ENCODE measurements at regions not wholly inside any gene's neighbourhood (a gene's known extent, or its start where the extent isn't known, plus 50 kb on each side); places are given as distances from the start of the nearest gene placed in this dataset.

DNA sequence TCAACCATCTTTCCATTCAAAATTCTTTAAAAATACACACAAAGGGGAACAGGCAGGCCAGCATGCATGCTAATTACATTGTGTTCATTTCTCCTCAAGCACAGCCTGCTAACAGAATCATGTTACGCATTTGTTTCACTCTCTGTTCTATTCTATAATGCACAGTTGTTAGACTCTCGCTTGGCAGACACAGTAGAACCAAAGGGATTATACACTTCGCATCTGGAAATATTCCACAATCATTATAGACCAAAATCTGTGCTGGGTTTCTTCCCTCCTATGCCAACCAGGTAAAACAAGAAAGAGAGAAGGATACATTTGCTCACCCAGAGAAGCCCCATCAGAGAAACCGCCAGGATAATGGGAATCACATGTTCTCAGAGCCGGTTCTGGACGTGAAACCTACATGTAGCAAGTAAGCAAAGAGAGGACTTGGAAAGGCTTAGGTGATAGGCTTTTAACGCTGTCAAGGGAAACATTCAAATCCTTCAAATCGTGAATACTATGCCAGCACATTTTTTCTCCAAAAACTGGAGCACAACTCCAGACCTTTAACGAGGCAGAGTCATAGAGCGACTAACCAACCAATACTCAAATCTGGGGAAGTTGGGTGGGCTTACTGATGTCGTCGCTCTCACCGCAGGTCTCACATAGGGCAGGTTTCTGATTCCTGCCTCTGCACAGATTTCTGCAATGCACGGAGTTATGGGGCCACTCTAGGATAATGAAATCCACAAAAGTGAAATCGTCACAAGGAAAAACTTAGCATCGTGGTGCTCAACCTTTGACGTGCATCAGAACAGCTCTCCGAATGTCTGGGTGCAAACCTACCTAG, 380.5 kb upstream of the AUTS2 start:
- H3K4me3 ChIP-seq (ENCODE audit: low read depth, low read length) = no peak overlapping the region
- TF ChIP-seq, protein P1, sequence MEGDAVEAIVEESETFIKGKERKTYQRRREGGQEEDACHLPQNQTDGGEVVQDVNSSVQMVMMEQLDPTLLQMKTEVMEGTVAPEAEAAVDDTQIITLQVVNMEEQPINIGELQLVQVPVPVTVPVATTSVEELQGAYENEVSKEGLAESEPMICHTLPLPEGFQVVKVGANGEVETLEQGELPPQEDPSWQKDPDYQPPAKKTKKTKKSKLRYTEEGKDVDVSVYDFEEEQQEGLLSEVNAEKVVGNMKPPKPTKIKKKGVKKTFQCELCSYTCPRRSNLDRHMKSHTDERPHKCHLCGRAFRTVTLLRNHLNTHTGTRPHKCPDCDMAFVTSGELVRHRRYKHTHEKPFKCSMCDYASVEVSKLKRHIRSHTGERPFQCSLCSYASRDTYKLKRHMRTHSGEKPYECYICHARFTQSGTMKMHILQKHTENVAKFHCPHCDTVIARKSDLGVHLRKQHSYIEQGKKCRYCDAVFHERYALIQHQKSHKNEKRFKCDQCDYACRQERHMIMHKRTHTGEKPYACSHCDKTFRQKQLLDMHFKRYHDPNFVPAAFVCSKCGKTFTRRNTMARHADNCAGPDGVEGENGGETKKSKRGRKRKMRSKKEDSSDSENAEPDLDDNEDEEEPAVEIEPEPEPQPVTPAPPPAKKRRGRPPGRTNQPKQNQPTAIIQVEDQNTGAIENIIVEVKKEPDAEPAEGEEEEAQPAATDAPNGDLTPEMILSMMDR (IDR thresholded peaks at IDR 0.05; ENCODE audit: control insufficient read depth, extremely low read depth, insufficient read depth) = no peak
- no peak for DNase-seq (ENCODE audit: low read depth)

DNA sequence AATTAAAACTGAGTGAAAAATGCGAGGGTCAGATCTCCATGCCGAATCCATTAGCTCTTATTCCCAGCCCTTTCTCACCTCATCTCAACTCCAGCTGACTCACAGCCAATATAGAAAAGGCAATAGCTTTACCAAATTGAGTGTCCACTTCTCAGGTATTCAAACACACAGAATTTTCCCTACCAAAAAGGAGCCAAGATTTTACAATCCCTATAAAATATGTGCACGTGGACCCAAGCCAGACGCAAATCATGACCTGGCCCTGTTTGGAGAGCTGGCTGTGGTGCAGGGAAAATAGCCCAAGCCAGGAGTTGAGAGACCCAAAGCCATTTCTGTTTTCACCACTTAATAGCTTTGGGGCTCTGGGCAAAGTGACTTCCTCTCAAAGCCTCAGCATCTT, 379.7 kb upstream of the AUTS2 start:
- peak; percentile 6 for DNase-seq (ENCODE audit: low read depth)
- H3K4me3 ChIP-seq (ENCODE audit: low read depth, low read length) = no peak overlapping the region
- TF ChIP-seq, protein P1 (IDR thresholded peaks at IDR 0.05; ENCODE audit: control insufficient read depth, extremely low read depth, insufficient read depth) = no peak

DNA sequence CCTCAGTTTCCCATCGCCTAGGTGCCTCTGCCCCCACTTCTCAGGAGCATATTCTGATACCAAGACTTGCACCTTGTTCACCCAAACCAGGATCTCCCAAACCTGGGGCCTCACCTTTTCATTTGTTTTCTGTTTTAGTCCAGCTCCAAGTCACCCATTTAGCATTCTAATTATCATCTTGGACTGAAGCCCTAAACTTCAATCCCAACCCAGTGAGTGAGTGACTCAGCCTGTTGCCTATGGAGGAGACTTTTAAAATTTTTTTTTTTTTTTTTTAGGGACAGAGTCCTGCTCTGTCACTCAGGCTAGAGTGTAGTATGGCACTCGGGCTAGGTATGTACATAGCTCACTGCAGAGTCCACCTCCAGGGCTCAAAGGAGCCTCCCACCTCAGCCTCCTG, 378.9 kb upstream of the AUTS2 start:
- TF ChIP-seq, protein P1 (IDR thresholded peaks at IDR 0.05; ENCODE audit: control insufficient read depth, extremely low read depth, insufficient read depth) = no peak
- no peak for DNase-seq (ENCODE audit: low read depth)
- no peak overlapping the region for H3K4me3 ChIP-seq (ENCODE audit: low read depth, low read length)

DNA sequence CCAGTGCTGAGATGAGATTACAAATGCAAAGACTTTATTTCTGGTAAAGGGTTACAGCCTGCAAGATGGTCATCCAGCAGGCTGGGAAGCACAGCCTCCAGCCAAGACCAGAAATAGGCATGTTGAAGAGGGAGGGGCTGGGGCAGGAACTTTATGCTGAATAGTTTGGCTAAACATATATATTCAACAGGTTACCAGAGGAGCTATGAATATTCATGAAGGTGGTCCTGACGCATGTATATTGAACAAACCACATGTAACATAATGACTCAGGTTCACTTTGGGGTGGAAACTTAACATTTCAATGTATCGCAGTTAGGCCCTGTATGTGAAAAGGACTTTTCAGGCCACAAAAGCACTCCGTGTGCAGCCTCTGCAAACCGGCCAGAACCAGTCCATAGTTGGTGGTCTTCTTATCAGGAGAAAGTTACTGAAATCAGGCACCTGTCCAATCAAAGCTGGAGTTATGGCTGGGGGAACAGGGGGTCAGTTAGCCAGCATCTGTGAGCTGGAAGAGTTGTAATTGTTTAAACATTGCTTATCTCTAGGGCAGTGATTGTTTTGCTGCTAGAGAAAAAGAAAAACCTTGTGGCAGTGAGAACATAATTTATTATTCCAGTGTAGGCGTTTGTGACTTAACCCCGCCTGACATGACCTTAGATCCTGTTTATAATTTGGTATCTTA, 372.9 kb upstream of the AUTS2 start:
- DNase-seq (ENCODE audit: low read depth) = no peak
- no peak overlapping the region for H3K4me3 ChIP-seq (ENCODE audit: low read depth, low read length)
- TF ChIP-seq, protein P1 (IDR thresholded peaks at IDR 0.05; ENCODE audit: control insufficient read depth, extremely low read depth, insufficient read depth) = no peak

DNA sequence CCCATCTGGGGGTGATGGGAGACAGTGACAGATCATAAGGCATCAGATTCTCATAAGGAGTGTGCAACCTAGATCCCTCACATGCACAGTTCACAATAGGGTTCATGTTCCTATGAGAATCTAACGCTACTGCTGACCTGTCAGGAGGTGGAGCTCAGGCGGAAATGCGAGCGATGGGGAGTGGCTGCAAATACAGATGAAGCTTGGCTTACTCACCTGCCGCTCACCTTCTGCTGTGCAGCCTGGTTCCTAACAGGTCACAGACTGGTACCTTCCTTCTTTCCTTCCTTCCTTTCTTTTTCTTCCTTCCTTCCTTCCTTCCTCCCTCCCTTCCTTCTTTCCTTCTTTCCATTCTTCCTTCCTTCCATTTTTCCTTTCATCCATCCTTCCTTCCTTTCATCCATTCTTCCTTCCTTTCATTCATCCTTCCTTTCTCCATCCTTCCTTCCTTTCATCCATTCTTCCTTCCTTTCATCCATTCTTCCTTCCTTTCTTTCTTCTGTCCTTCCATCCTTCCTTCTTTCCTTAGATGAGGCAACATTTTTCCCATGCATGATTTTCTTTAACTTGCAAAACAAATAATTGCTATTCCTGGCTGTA, 370.0 kb upstream of the AUTS2 start:
- H3K4me3 ChIP-seq (ENCODE audit: low read depth, low read length) = no peak overlapping the region
- DNase-seq (ENCODE audit: low read depth) = no peak
- TF ChIP-seq, protein P1 (IDR thresholded peaks at IDR 0.05; ENCODE audit: control insufficient read depth, extremely low read depth, insufficient read depth) = no peak

DNA sequence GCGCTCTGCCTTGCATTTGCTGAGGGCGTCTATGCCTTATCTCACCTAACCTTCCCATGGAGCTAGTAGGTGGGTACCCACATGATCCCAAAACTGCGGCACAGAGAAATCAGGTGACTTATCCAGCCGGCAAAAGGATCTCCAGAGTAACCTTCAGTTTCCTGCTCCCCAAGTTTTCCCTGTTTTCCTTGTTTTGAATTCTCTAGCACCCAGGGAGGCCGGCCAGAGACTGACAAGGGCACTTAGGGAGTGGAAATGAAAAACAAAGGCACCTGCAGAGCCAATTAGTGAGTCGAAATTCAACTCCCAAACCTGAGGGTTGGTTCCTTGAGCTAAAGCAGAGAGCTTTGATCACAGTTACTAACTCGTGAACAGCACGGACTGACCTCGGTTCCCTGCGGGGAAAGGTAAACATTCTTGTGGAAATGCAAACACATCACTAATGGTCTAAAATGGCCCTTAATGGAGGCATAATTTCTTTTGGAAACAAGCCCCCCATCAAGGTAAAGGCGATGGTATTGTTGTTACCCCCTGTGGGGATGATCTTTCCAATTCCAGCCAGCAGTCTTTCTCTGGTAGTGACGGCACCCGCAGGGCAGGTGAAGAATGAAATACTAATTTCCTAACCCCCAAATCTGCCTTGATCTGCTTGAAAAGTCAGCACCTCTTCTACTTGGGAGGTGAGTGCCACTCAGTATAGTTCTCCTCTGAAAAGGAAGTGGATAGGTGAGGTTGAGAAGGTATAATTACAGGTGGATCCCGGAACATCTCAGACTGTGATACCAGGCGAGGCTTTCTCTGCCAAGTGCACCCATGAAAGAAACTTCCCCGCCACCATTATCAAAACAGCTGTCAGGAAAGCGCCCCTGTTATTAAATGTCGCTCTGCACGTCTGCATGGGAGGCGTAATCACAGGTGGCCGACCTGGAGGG, 365.6 kb upstream of the AUTS2 start:
- peak; percentile 7 for DNase-seq (ENCODE audit: low read depth)
- no peak overlapping the region for H3K4me3 ChIP-seq (ENCODE audit: low read depth, low read length)
- TF ChIP-seq, protein P1 (IDR thresholded peaks at IDR 0.05; ENCODE audit: control insufficient read depth, extremely low read depth, insufficient read depth) = no peak

All from LNCaP clone FGC (cell line).